GM23338 (cell line): ENCODE measurements at regions not wholly inside any gene's neighbourhood (a gene's known extent, or its start where the extent isn't known, plus 50 kb on each side); places are given as distances from the start of the nearest gene placed in this dataset.

Experiments
- ATAC-seq: fragments of 200-7000 bp; cut with Tn5 transposase; 3 replicates; pipeline ENCODE4 v1.9.1; 2020
- DNase-seq: peaks from one replicate; pipeline ENCODE4 v3.0.0-alpha.2; 2015; ENCODE audit warnings: low spot score
- H2AFZ ChIP-seq: fragments of 200-600 bp; sonication (generic); 2 replicates; pipeline ENCODE4 v1.8.0; 2016; ENCODE audit warnings: antibody characterized with exemption, mild to moderate bottlenecking, moderate library complexity
- H3F3A ChIP-seq: fragments of 200-600 bp; sonication (generic); replicated peaks from 2 replicates; pipeline ENCODE4 v1.8.0; 2017; ENCODE audit warnings: antibody characterized with exemption, mixed run types, low read depth
- H3K27ac ChIP-seq: fragments of 200-600 bp; sonication (generic); 2 replicates; pipeline ENCODE4 v1.6.1; 2016; ENCODE audit warnings: low read depth
- H3K27me3 ChIP-seq: fragments of 200-600 bp; sonication (generic); 2 replicates; pipeline ENCODE4 v1.8.0; 2016; ENCODE audit warnings: mild to moderate bottlenecking, mixed run types, moderate library complexity; ENCODE audit not compliant: insufficient read depth
- H3K36me3 ChIP-seq: fragments of 200-600 bp; sonication (generic); 2 replicates; pipeline ENCODE4 v1.8.0; 2016; ENCODE audit warnings: mild to moderate bottlenecking; ENCODE audit not compliant: insufficient read depth
- H3K4me1 ChIP-seq: fragments of 200-600 bp; sonication (generic); 2 replicates; pipeline ENCODE4 v1.8.0; 2016; ENCODE audit warnings: mild to moderate bottlenecking, moderate library complexity; ENCODE audit not compliant: insufficient read depth
- H3K4me2 ChIP-seq: fragments of 200-600 bp; sonication (generic); 2 replicates; pipeline ENCODE4 v1.7.1; 2017; ENCODE audit warnings: mixed run types
- H3K4me3 ChIP-seq: fragments of 200-600 bp; sonication (generic); 2 replicates; pipeline ENCODE4 v1.6.1; 2016; ENCODE audit warnings: mixed run types
- H3K79me2 ChIP-seq: fragments of 200-600 bp; sonication (generic); replicated peaks from 2 replicates; pipeline ENCODE4 v1.8.0; 2017; ENCODE audit warnings: mild to moderate bottlenecking; ENCODE audit not compliant: insufficient read depth
- H3K9me2 ChIP-seq: fragments of 200-600 bp; sonication (generic); 2 replicates; pipeline ENCODE4 v1.8.0; 2017; ENCODE audit not compliant: insufficient read depth
- H4K20me1 ChIP-seq: fragments of 200-600 bp; sonication (generic); replicated peaks from 2 replicates; pipeline ENCODE4 v1.8.0; 2017; ENCODE audit warnings: mild to moderate bottlenecking; ENCODE audit not compliant: insufficient read depth
- H3K27ac Mint-ChIP-seq: 2 replicates; pipeline ENCODE4 v1.8.0; 2020; ENCODE audit warnings: inconsistent platforms, mild to moderate bottlenecking, moderate library complexity, mixed read lengths
- H3K27me3 Mint-ChIP-seq: 3 replicates; pipeline ENCODE4 v1.8.0; 2022; ENCODE audit warnings: low read depth, mild to moderate bottlenecking, moderate library complexity, mixed read lengths, inconsistent platforms; ENCODE audit not compliant: insufficient read depth, poor library complexity
- H3K36me3 Mint-ChIP-seq: 3 replicates; pipeline ENCODE4 v1.8.0; 2021; ENCODE audit warnings: low read depth, mild to moderate bottlenecking, inconsistent platforms, moderate library complexity, mixed read lengths
- H3K4me1 Mint-ChIP-seq: 3 replicates; pipeline ENCODE4 v1.8.0; 2020; ENCODE audit warnings: mild to moderate bottlenecking, inconsistent platforms, mixed read lengths
- H3K4me3 Mint-ChIP-seq: 3 replicates; pipeline ENCODE4 v1.8.0; 2021; ENCODE audit warnings: moderate library complexity, mild to moderate bottlenecking, inconsistent platforms, mixed read lengths
- H3K9me3 Mint-ChIP-seq: 3 replicates; pipeline ENCODE4 v1.8.0; 2020; ENCODE audit warnings: moderate library complexity, mild to moderate bottlenecking, inconsistent platforms, mixed read lengths
- CREB1 ChIP-seq: fragments of 250-450 bp; sonication (Bioruptor Pico); IDR thresholded peaks from 2 replicates; pipeline ENCODE4 v1.5.0; 2020; ENCODE audit warnings: low read depth, mild to moderate bottlenecking, moderate library complexity
- CTCF ChIP-seq, 2 experiments: fragments of 200-600 bp in 1 of 2; sonication (generic) in 1 of 2; conservative IDR thresholded peaks; 2 replicates each; pipeline versions ENCODE4 v1.5.1 to v1.6.1; 2016 to 2017; ENCODE audit warnings: antibody characterized with exemption in 2 of 2, low read depth in 2 of 2, mild to moderate bottlenecking in 2 of 2, moderate library complexity in 1 of 2
- ETS1 ChIP-seq: IDR thresholded peaks from 2 replicates; pipeline ENCODE4 v1.6.1; 2016; ENCODE audit warnings: antibody characterized with exemption
- EZH2 ChIP-seq: fragments of 200-600 bp; sonication (generic); IDR thresholded peaks from one replicate; pipeline ENCODE4 v1.8.0; 2017; ENCODE audit warnings: antibody characterized with exemption, mild to moderate bottlenecking, low read depth; ENCODE audit not compliant: unreplicated experiment
- EZH2phosphoT487 ChIP-seq: fragments of 200-600 bp; sonication (generic); IDR thresholded peaks from one replicate; pipeline ENCODE4 v1.8.1; 2018; ENCODE audit warnings: antibody characterized with exemption; ENCODE audit not compliant: unreplicated experiment
- JUNB ChIP-seq: IDR thresholded peaks from one replicate; pipeline ENCODE4 v1.6.1; 2016; ENCODE audit warnings: antibody characterized with exemption; ENCODE audit not compliant: unreplicated experiment
- NANOG ChIP-seq: IDR thresholded peaks from 2 replicates; pipeline ENCODE4 v1.6.1; 2016; ENCODE audit warnings: antibody characterized with exemption, borderline replicate concordance
- STAT1 ChIP-seq: IDR thresholded peaks from one replicate; pipeline ENCODE4 v1.6.1; 2016; ENCODE audit warnings: antibody characterized with exemption; ENCODE audit not compliant: unreplicated experiment
- ZNF114 ChIP-seq: fragments of 250-450 bp; sonication (Bioruptor Pico); IDR thresholded peaks from 2 replicates; pipeline ENCODE4 v1.5.0; 2020; ENCODE audit warnings: mild to moderate bottlenecking, moderate library complexity
- ZNF331 ChIP-seq: fragments of 250-450 bp; sonication (Bioruptor Pico); IDR thresholded peaks from 2 replicates; pipeline ENCODE4 v1.5.0; 2020; ENCODE audit warnings: low read depth, mild to moderate bottlenecking, moderate library complexity
- ZNF462 ChIP-seq: fragments of 250-450 bp; sonication (Bioruptor Pico); IDR thresholded peaks from 2 replicates; pipeline ENCODE4 v1.5.0; 2020; ENCODE audit warnings: mild to moderate bottlenecking, moderate library complexity

- TF ChIP-seq CTCF (conservative IDR thresholded peaks at IDR 0.05; ENCODE audit: low read depth in 2 of 2) = no peak
These were observed 246.5 kb downstream of the EMP1 start (continued) for GRCh38 chr12:13443028-13443427.

GRCh38 chr12:13442457-13442856 lies 245.9 kb downstream of the EMP1 start:
- Histone ChIP-seq H3K27ac (no peak overlapping the region), H3K27me3 (no peaks in the 10 kb centered on the region), H3K79me2 (no peaks in the 10 kb centered on the region), H2AFZ (no peak overlapping the region), H3K36me3 (no peaks in the 10 kb centered on the region), H3K4me3 (no peak overlapping the region), H4K20me1 (no peaks in the 10 kb centered on the region), H3K9me2 (no peaks in the 10 kb centered on the region), H3F3A (no peaks in the 10 kb centered on the region), H3K4me1 (no peaks in the 10 kb centered on the region), H3K4me2 (no peak overlapping the region)
- Mint-ChIP-seq H3K27me3 (peaks cover 5% of the 10 kb centered on the region), H3K4me3 (no peak overlapping the region), H3K4me1 (no peaks in the 10 kb centered on the region), H3K36me3 (no peaks in the 10 kb centered on the region), H3K9me3 (no peaks in the 10 kb centered on the region), H3K27ac (no peak overlapping the region)
- no peak for TF ChIP-seq CTCF (conservative IDR thresholded peaks at IDR 0.05; ENCODE audit: low read depth in 2 of 2)
- no peak for TF ChIP-seq EZH2
- no peak for TF ChIP-seq EZH2phosphoT487
- TF ChIP-seq ETS1 = no peak
- no peak for TF ChIP-seq CREB1 (CRISPR knock-in tag)
- TF ChIP-seq STAT1 = no peak
- no peak for TF ChIP-seq NANOG
- no peak for TF ChIP-seq ZNF114 (CRISPR knock-in tag)
- TF ChIP-seq ZNF462 = no peak
- TF ChIP-seq JUNB = no peak
- TF ChIP-seq ZNF331 (CRISPR knock-in tag) = no peak
- ATAC-seq (no peak), DNase-seq (no peak)
